ENCODE measurements at regions not wholly inside any gene's neighbourhood (a gene's known extent, or its start where the extent isn't known, plus 50 kb on each side); places are given as distances from the start of the nearest gene placed in this dataset.

GRCh38 chr3:178370387-178370786 is 165.8 kb upstream of the KCNMB2 start:
- TF ChIP-seq, protein P1, sequence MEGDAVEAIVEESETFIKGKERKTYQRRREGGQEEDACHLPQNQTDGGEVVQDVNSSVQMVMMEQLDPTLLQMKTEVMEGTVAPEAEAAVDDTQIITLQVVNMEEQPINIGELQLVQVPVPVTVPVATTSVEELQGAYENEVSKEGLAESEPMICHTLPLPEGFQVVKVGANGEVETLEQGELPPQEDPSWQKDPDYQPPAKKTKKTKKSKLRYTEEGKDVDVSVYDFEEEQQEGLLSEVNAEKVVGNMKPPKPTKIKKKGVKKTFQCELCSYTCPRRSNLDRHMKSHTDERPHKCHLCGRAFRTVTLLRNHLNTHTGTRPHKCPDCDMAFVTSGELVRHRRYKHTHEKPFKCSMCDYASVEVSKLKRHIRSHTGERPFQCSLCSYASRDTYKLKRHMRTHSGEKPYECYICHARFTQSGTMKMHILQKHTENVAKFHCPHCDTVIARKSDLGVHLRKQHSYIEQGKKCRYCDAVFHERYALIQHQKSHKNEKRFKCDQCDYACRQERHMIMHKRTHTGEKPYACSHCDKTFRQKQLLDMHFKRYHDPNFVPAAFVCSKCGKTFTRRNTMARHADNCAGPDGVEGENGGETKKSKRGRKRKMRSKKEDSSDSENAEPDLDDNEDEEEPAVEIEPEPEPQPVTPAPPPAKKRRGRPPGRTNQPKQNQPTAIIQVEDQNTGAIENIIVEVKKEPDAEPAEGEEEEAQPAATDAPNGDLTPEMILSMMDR (IDR thresholded peaks at IDR 0.05), result no peak
- no peak for TF ChIP-seq POLR2A (IDR thresholded peaks at IDR 0.05)
- no peaks in the 10 kb centered on the region for H3K36me3 ChIP-seq
- peaks cover 0 to 10% (median 5%) of the 10 kb centered on the region in 3 donors for H3K4me1 ChIP-seq
- no peaks in the 10 kb centered on the region for H3K9me3 ChIP-seq
- no peak overlapping the region for H3K27ac ChIP-seq
- no peaks in the 10 kb centered on the region for H3K27me3 ChIP-seq
- intact Hi-C loops (cut with DNase I), result no loop called here
- no peak for DNase-seq
- no peak overlapping the region for H3K4me3 ChIP-seq
- 82 to 90% methylated on average over 5 of the region's 5 CpGs for WGBS, 2 donors

DNA sequence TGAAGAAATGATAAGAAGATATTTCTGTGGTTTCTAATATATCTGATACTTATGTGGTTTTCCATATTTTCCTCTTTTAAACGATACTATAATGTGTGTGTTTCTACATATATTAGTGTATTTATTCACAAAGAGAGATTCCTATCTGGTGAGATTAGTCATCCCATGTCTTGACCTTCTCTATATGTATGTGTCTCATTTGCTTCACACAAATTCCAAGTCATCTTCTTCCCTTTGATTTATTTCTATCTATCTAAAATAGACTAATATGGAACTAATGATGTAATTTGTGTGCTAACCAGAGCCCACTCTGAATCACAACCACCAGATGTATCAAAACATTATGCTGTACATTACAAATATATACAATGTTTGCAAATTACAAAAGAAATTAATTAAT is 154.7 kb upstream of the KCNMB2 start:
- no peak for TF ChIP-seq POLR2A (IDR thresholded peaks at IDR 0.05)
- TF ChIP-seq, protein P1 (IDR thresholded peaks at IDR 0.05), result no peak
- WGBS, 2 donors, result 56 to 57% methylated on average over 1 of the region's 1 CpG
- DNase-seq, result no peak
- no peak overlapping the region for H3K27ac ChIP-seq
- no peaks in the 10 kb centered on the region for H3K9me3 ChIP-seq
- intact Hi-C loops (cut with DNase I), result no loop called here
- H3K4me3 ChIP-seq, result no peak overlapping the region
- H3K27me3 ChIP-seq, result no peaks in the 10 kb centered on the region
- peaks cover 0 to 36% (median 5%) of the 10 kb centered on the region in 3 donors for H3K4me1 ChIP-seq
- H3K36me3 ChIP-seq, result no peaks in the 10 kb centered on the region

DNA sequence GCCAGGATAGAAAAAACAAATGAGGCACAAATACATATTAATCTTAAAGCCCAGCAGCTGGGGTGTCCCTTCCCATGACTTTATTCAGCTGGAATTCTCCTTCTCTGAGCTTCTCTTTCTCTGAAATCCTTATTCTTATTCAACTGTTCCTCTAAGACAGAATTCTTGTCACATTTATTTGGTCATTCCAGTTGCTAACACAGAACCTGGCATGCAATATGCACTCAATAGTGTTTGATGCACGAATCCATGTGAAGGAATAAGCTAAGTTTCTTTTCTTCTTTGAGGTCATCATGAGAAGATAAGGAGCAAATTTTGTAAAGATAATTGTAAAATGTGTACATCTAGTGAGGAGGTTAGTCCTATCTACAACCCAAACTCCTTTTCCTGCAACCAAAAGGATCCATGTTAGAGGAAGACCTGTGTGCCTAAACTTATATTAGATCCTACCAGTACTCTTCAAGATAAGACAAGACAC is 154.2 kb upstream of the KCNMB2 start:
- Histone ChIP-seq H3K27ac (no peak overlapping the region), H3K27me3 (no peaks in the 10 kb centered on the region), H3K4me1 (peaks cover 0 to 36% (median 5%) of the 10 kb centered on the region in 3 donors), H3K9me3 (no peaks in the 10 kb centered on the region), H3K4me3 (no peak overlapping the region), H3K36me3 (no peaks in the 10 kb centered on the region)
- 50 to 58% methylated on average over 1 of the region's 1 CpG for WGBS, 2 donors
- DNase-seq, result no peak
- no peak for TF ChIP-seq POLR2A (IDR thresholded peaks at IDR 0.05)
- TF ChIP-seq, protein P1 (IDR thresholded peaks at IDR 0.05), result no peak
- intact Hi-C loops (cut with DNase I), result no loop called here

- WGBS, 2 donors, result 24 to 56% methylated on average over 1 of the region's 1 CpG
- Histone ChIP-seq H3K36me3 (no peaks in the 10 kb centered on the region), H3K27ac (no peak overlapping the region), H3K9me3 (no peaks in the 10 kb centered on the region), H3K4me3 (no peak overlapping the region), H3K27me3 (no peaks in the 10 kb centered on the region), H3K4me1 (peaks cover 0 to 36% (median 5%) of the 10 kb centered on the region in 3 donors)
- intact Hi-C loops (cut with DNase I), result no loop called here
- no peak for DNase-seq
- TF ChIP-seq, protein P1 (IDR thresholded peaks at IDR 0.05), result no peak
- TF ChIP-seq POLR2A (IDR thresholded peaks at IDR 0.05), result no peak
Measured at GRCh38 chr3:178382449-178383061, 153.7 kb upstream of the KCNMB2 start.

GRCh38 chr3:178384321-178385230 is 151.7 kb upstream of the KCNMB2 start:
- WGBS, 2 donors, result 49 to 63% methylated on average over 8 of the region's 8 CpGs
- Histone ChIP-seq H3K9me3 (no peaks in the 10 kb centered on the region), H3K4me3 (no peak overlapping the region), H3K4me1 (peaks cover 0 to 36% (median 5%) of the 10 kb centered on the region in 3 donors), H3K27me3 (no peaks in the 10 kb centered on the region), H3K27ac (peak overlapping the region in 3 of 4 donors; percentile 1 to 60 (median 29)), H3K36me3 (no peaks in the 10 kb centered on the region)
- no peak for DNase-seq
- TF ChIP-seq, protein P1 (IDR thresholded peaks at IDR 0.05), result no peak
- TF ChIP-seq POLR2A (IDR thresholded peaks at IDR 0.05), result no peak
- intact Hi-C loops (cut with DNase I), result no loop called here
